Cortex of kidney (tissue), 1 donor: ENCODE measurements at regions not wholly inside any gene's neighbourhood (a gene's known extent, or its start where the extent isn't known, plus 50 kb on each side); places are given as distances from the start of the nearest gene placed in this dataset.
A peak's percentile ranks its signal among the peaks of the same experiment; 100 is the strongest.

Experiments
- DNase-seq: peaks from one replicate; lab custom pipeline; 2025; lab: John Stamatoyannopoulos, UW

GRCh38 chr1:212557739-212558692 lies 50.5 kb upstream of the ATF3 start:
- DNase-seq: no peak

GRCh38 chr1:212558693-212559480 lies 49.7 kb upstream of the ATF3 start:
- DNase-seq: peak; percentile 54
